ENCODE measurements at regions not wholly inside any gene's neighbourhood (a gene's known extent, or its start where the extent isn't known, plus 50 kb on each side); places are given as distances from the start of the nearest gene placed in this dataset.

DNA sequence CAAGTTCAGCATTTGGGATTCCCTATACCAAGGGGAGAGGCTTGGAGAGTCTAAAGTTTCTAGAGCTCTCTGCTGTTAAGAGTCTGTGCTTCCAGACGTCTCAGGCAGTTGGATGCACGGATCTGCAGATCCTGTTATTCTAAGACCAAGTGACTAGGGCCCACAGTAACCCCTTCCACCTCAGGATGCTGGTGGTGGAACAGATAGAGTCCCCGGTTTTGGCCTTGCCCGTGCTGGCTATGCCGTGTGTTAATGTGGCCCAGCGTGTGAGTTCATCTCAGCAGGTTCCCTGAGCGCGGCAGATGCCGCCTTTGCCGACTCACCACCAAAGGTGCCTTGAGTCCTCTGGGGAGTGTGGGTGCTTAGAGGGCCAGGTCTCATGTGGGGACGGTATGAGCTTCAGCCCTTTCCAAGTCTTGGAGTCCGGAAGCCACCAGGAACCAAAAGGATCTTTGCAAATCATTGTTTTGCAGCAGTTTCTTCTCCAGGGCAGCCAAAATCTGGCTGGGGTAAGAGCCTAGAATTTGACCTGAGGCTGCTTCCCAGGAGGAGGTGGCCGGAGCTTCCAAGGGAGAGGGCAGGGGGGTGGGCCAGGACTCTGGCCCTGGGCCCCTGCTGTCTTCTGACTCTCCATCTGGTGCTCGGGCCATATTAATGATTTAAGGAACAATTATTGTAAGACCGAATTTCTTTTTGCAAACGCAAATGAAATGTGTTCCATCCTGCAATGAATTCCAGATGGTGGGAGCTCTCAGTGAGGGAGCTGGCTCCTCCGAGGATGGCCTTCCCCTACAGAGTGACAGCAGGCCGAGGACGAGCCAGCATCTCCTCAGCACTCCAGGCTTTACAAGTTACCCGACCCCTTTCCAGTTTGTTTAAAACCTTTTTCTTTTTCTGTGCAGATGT, 205.7 kb downstream of the FOXD2 start:
- H3K27ac ChIP-seq: no peak overlapping the region
- no peak for TF ChIP-seq ZFX (IDR thresholded peaks at IDR 0.05)

DNA sequence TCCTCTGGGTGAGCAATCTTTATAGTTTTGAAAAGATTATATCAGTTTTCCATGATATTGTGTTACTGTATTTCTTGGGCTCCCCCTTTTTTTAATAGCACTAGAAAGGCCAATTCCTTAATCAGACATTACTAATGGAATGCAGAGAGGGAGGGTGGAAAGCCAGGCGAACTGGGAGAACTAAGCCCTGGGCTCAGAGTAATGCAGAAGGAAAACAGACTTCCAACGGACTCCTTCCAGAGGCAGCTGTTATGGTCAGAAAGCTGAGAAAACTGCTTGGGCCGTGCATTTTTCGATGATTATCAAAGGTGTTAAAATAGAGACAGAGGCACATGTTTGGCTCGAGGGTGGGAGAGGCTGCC, 206.3 kb downstream of the FOXD2 start:
- no peak for TF ChIP-seq ZFX (IDR thresholded peaks at IDR 0.05)
- no peak overlapping the region for H3K27ac ChIP-seq

DNA sequence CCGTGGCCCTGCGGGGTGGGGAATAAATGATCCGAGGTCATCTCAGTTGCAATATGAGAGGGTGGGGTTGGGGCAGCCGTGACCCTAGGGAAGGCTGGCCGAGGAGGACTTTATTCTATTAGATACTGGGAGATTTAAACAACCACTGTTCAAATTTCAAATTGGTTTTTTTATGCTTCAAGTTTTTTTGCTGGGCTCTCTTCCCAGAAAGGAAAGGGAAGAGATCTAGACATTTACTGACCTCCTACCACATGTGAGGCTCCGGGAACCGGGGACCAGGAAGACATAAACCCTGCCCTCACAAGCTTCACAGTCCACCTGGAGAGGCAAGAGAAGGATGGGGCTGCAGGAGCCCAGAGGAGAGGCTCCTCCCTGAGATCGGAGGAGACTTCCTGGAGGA, 207.3 kb downstream of the FOXD2 start:
- no peak overlapping the region for H3K27ac ChIP-seq
- TF ChIP-seq ZFX (IDR thresholded peaks at IDR 0.05) (no peak), CTCF (conservative IDR thresholded peaks at IDR 0.05) (no peak)

GRCh38 chr1:47646676-47647075, 208.8 kb downstream of the FOXD2 start:
- no peak for TF ChIP-seq ZFX (IDR thresholded peaks at IDR 0.05)
- TF ChIP-seq CTCF (conservative IDR thresholded peaks at IDR 0.05): no peak
- H3K27ac ChIP-seq: no peak overlapping the region

DNA sequence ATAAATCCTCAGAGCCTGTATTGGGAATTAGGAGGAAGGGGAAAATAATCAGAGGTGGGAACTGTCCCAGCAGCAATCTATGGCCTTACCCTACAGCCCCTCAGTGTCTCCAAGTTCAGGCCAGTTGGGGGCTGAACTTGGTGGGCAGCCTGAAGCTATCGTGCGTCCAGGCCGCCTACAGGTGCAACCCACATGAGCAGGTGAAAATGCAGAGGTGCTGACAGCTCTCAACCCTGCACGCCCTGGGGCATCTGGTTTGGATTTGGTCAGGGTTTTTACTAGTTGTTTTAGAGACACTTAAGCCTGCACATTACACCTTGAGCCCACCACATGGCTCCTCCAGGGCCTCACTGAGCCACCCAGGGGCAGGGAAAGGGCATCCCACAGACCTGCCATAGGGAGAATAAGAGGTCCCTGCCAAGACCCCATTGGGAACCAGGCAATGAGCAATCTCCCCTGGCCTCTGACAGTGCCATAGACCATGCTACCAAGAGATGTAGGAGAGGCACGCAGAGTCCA, 209.5 kb downstream of the FOXD2 start:
- TF ChIP-seq CTCF (conservative IDR thresholded peaks at IDR 0.05) (no peak), ZFX (IDR thresholded peaks at IDR 0.05) (no peak)

DNA sequence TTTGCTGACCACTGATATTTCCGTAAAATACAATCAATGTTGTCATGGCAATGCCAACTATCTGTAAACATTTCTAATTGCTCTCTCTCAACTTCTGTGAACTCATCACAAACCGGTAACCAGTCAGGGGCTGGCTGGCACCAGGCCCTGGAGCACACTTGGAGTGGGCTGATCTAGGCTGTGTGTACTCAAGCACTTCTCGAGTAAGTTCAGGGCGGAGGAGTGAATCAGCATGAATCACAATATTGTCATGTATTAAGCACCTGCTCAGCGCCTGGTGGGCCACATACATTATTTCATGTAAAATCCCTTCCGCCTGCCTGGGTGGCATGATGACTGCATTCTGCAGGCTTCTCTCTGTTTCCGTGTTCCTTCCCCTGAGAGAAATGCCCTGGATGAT, 212.4 kb downstream of the FOXD2 start:
- TF ChIP-seq ZFX (IDR thresholded peaks at IDR 0.05): no peak
- TF ChIP-seq CTCF (conservative IDR thresholded peaks at IDR 0.05): no peak

More for the DNA sequence above, 209.5 kb downstream of the FOXD2 start:
- no peak overlapping the region for H3K27ac ChIP-seq

GRCh38 chr1:47650611-47651010, 212.8 kb downstream of the FOXD2 start:
- H3K27ac ChIP-seq: no peak overlapping the region
- TF ChIP-seq ZFX (IDR thresholded peaks at IDR 0.05) (no peak), CTCF (conservative IDR thresholded peaks at IDR 0.05) (no peak)

More for the DNA sequence above, 212.4 kb downstream of the FOXD2 start:
- no peak overlapping the region for H3K27ac ChIP-seq

- H3K27ac ChIP-seq: no peak overlapping the region
- TF ChIP-seq CTCF (conservative IDR thresholded peaks at IDR 0.05) (no peak), ZFX (IDR thresholded peaks at IDR 0.05) (no peak)
Measured at GRCh38 chr1:47651311-47652089, 213.7 kb downstream of the FOXD2 start.
